A549 (cell line): ENCODE measurements at regions not wholly inside any gene's neighbourhood (a gene's known extent, or its start where the extent isn't known, plus 50 kb on each side); places are given as distances from the start of the nearest gene placed in this dataset.

Experiments
- ATAC-seq, 2 experiments: fragments of 200-7000 bp in 1 of 2; fragments of >200 bp in 1 of 2; cut with Nextera tagmentation in 1 of 2; cut with Tn5 transposase in 1 of 2; 3 replicates each; pipeline versions ENCODE4 v1.8.0 to v1.9.1; 2018 to 2020; ENCODE audit warnings: mild to moderate bottlenecking in 1 of 2, moderate library complexity in 1 of 2
- CTCF ChIA-PET: fragments of 300-600 bp; sonication (Branson Sonifier 250); formaldehyde crosslinking; extraction: SDS; loops from one replicate; lab custom pipeline; 2021; ENCODE audit warnings: antibody characterized with exemption, inconsistent platforms; lab: Yijun Ruan, JAX
- POLR2A ChIA-PET: fragments of 350-600 bp; formaldehyde crosslinking; extraction: SDS; loops from one replicate; lab custom pipeline; 2021; ENCODE audit warnings: antibody characterized with exemption, inconsistent platforms; lab: Yijun Ruan, JAX
- DNase-seq, 2 experiments: peaks; one replicate each; pipeline versions ENCODE4 v3.0.0 to v3.0.0-alpha.2; 2011 to 2016; ENCODE audit warnings: low read depth in 1 of 2, low spot score in 1 of 2
- FAIRE-seq: peaks from 2 replicates; lab custom pipeline; 2011; peaks lifted over from hg19 to GRCh38; lab: Jason Lieb, UNC
- H3K27ac ChIP-seq, 2 experiments: fragments of >200 bp; sonication (Bioruptor Twin); formaldehyde crosslinking; 3 replicates each; pipeline ENCODE4 v1.5.1; 2016 to 2017
- H3K4me1 ChIP-seq: fragments of >200 bp; sonication (Bioruptor Twin); formaldehyde crosslinking; 3 replicates; pipeline ENCODE4 v1.6.1; 2016
- H3K4me2 ChIP-seq: fragments of >200 bp; sonication (Bioruptor Twin); formaldehyde crosslinking; 3 replicates; pipeline ENCODE4 v1.6.1; 2016
- H3K4me3 ChIP-seq: fragments of >200 bp; sonication (Bioruptor Twin); formaldehyde crosslinking; 3 replicates; pipeline ENCODE4 v1.5.1; 2016
- H3K9me3 ChIP-seq: fragments of >200 bp; sonication (Bioruptor Twin); formaldehyde crosslinking; 3 replicates; pipeline ENCODE4 v1.6.1; 2016
- ATOH8 ChIP-seq: fragments of 250-450 bp; sonication (Bioruptor Pico); IDR thresholded peaks from 2 replicates; pipeline ENCODE4 v1.5.0; 2020; ENCODE audit warnings: low read depth, mild to moderate bottlenecking, moderate library complexity
- CEBPB ChIP-seq, 2 experiments: fragments of >200 bp in 1 of 2; sonication (Bioruptor Twin) in 1 of 2; formaldehyde crosslinking in 1 of 2; IDR thresholded peaks; 2 replicates each; pipeline ENCODE4 v1.6.1; 2012 to 2016
- CHD2 ChIP-seq: fragments of 150-350 bp; IDR thresholded peaks from 2 replicates; pipeline ENCODE4 v1.6.1; 2014; ENCODE audit warnings: low read length; ENCODE audit not compliant: partially characterized antibody
- EHF ChIP-seq: fragments of 250-450 bp; sonication (Bioruptor Pico); IDR thresholded peaks from 2 replicates; pipeline ENCODE4 v1.5.0; 2020; ENCODE audit warnings: mild to moderate bottlenecking
- EHMT2 ChIP-seq: fragments of 200-600 bp; sonication (generic); IDR thresholded peaks from 2 replicates; pipeline ENCODE4 v1.6.1; 2016; ENCODE audit warnings: antibody characterized with exemption, low read depth, mild to moderate bottlenecking, moderate library complexity
- ELK1 ChIP-seq: fragments of 150-350 bp; IDR thresholded peaks from 2 replicates; pipeline ENCODE4 v1.6.1; 2014; ENCODE audit warnings: low read depth, mild to moderate bottlenecking, low read length
- ESRRA ChIP-seq: fragments of 150-350 bp; IDR thresholded peaks from 2 replicates; pipeline ENCODE4 v1.6.1; 2014; ENCODE audit warnings: mild to moderate bottlenecking, low read length, borderline replicate concordance
- FOSB ChIP-seq: fragments of 250-450 bp; sonication (Bioruptor Pico); IDR thresholded peaks from 2 replicates; pipeline ENCODE4 v1.5.0; 2020; ENCODE audit warnings: mild to moderate bottlenecking, moderate library complexity
- GATA3 ChIP-seq: IDR thresholded peaks from 2 replicates; pipeline ENCODE4 v1.6.1; 2012; ENCODE audit warnings: borderline replicate concordance
- HDAC2 ChIP-seq: fragments of 200-600 bp; sonication (generic); IDR thresholded peaks from 2 replicates; pipeline ENCODE4 v1.6.1; 2016
- HEYL ChIP-seq: fragments of 250-450 bp; sonication (Bioruptor Pico); IDR thresholded peaks from 2 replicates; pipeline ENCODE4 v1.8.0; 2021; ENCODE audit warnings: mild to moderate bottlenecking, moderate library complexity
- JUNB ChIP-seq: fragments of >200 bp; sonication (Bioruptor Twin); formaldehyde crosslinking; IDR thresholded peaks from 2 replicates; pipeline ENCODE4 v1.6.1; 2016
- MAX ChIP-seq: IDR thresholded peaks from 2 replicates; pipeline ENCODE4 v1.6.1; 2012
- MAZ ChIP-seq: fragments of 150-350 bp; IDR thresholded peaks from 2 replicates; pipeline ENCODE4 v1.6.1; 2014; ENCODE audit warnings: antibody characterized with exemption, low read depth, low read length, borderline replicate concordance
- MYC ChIP-seq: IDR thresholded peaks from 2 replicates; pipeline ENCODE4 v1.6.1; 2012; ENCODE audit warnings: mild to moderate bottlenecking, inconsistent platforms, low read length, improper control_type of control experiment, borderline replicate concordance
- NPAS2 ChIP-seq: fragments of 250-450 bp; sonication (Bioruptor Pico); IDR thresholded peaks from 2 replicates; pipeline ENCODE4 v1.8.0; 2022; ENCODE audit warnings: mild to moderate bottlenecking, moderate library complexity, borderline replicate concordance
- NR3C1 ChIP-seq: fragments of >200 bp; sonication (Bioruptor Twin); formaldehyde crosslinking; IDR thresholded peaks from 3 replicates; pipeline ENCODE4 v1.6.1; 2017
- PBX3 ChIP-seq: IDR thresholded peaks from 2 replicates; pipeline ENCODE4 v1.6.1; 2012
- POLR2A ChIP-seq: IDR thresholded peaks from 2 replicates; pipeline ENCODE4 v1.6.1; 2012; ENCODE audit warnings: mild to moderate bottlenecking, low read length
- POLR2AphosphoS2 ChIP-seq: conservative IDR thresholded peaks from 2 replicates; pipeline ENCODE4 v1.6.1; 2012; ENCODE audit warnings: low read length, improper control_type of control experiment, inconsistent platforms
- RARB ChIP-seq: fragments of 250-450 bp; sonication (Bioruptor Pico); IDR thresholded peaks from 2 replicates; pipeline ENCODE4 v1.8.0; 2021; ENCODE audit warnings: mild to moderate bottlenecking, moderate library complexity
- RCOR1 ChIP-seq: fragments of 150-350 bp; IDR thresholded peaks from 2 replicates; pipeline ENCODE4 v1.6.1; 2014; ENCODE audit warnings: antibody characterized with exemption, low read length, low read depth
- RFX5 ChIP-seq: fragments of 450-650 bp; IDR thresholded peaks from 2 replicates; pipeline ENCODE4 v1.7.1; 2014; ENCODE audit warnings: antibody characterized with exemption, mild to moderate bottlenecking, moderate library complexity
- SMC3 ChIP-seq: fragments of >200 bp; sonication (Bioruptor Twin); formaldehyde crosslinking; IDR thresholded peaks from 3 replicates; pipeline ENCODE4 v1.6.1; 2018; ENCODE audit warnings: inconsistent platforms
- ZNF302 ChIP-seq: fragments of 250-450 bp; sonication (Bioruptor Pico); IDR thresholded peaks from 2 replicates; pipeline ENCODE4 v1.9.0; 2021; ENCODE audit warnings: inconsistent platforms, mild to moderate bottlenecking, moderate library complexity
- ZSCAN20 ChIP-seq: fragments of 250-450 bp; sonication (Bioruptor Pico); IDR thresholded peaks from 2 replicates; pipeline ENCODE4 v1.8.0; 2022; ENCODE audit warnings: mild to moderate bottlenecking, moderate library complexity
- WGBS: methylation state at CpG from one replicate; pipeline ENCODE4 v1.1.6; 2017; ENCODE audit errors: missing lambda C conversion rate; 5-methylcytosine and 5-hydroxymethylcytosine counted together

GRCh38 chr13:111610879-111611278 is 290.4 kb downstream of the TEX29 start:
- no peak for DNase-seq
- ChIA-PET POLR2A (no interaction called here), CTCF (no interaction called here)
- H3K4me3 ChIP-seq = no peak overlapping the region
- WGBS = 11% methylated on average over 6 of the region's 6 CpGs
- no peaks in the 10 kb centered on the region for H3K9me3 ChIP-seq
- H3K4me1 ChIP-seq = no peaks in the 10 kb centered on the region
- no peak for FAIRE-seq
- TF ChIP-seq POLR2A = no peak
- no peak for TF ChIP-seq POLR2AphosphoS2
- no peak for TF ChIP-seq CEBPB (IDR thresholded peaks at IDR 0.05)
- TF ChIP-seq ZSCAN20 = no peak
- no peak for TF ChIP-seq SMC3
- TF ChIP-seq RARB = no peak
- no peak for TF ChIP-seq MAX
- TF ChIP-seq RFX5 = no peak
- TF ChIP-seq EHMT2 = no peak
- TF ChIP-seq MAZ = no peak
- TF ChIP-seq PBX3 = no peak
- TF ChIP-seq MYC = no peak
- TF ChIP-seq EHF (CRISPR knock-in tag) = no peak
- no peak for TF ChIP-seq ESRRA
- no peak for TF ChIP-seq HDAC2
- TF ChIP-seq, all 56 proteins: peak for 0
- no peak overlapping the region for H3K27ac ChIP-seq
- ATAC-seq = no peak
- no peak overlapping the region for H3K4me2 ChIP-seq

- FAIRE-seq (no peak), DNase-seq (no peak), ATAC-seq (no peak)
- no peaks in the 10 kb centered on the region for H3K9me3 ChIP-seq
- POLR2A ChIA-PET = no interaction called here
- TF ChIP-seq NR3C1 = no peak
- no peak for TF ChIP-seq HEYL (CRISPR knock-in tag)
- TF ChIP-seq CEBPB (IDR thresholded peaks at IDR 0.05) = no peak
- no peak for TF ChIP-seq JUNB
- TF ChIP-seq ZNF302 (CRISPR knock-in tag) = no peak
- TF ChIP-seq ESRRA = no peak
- TF ChIP-seq PBX3 = no peak
- TF ChIP-seq FOSB (CRISPR knock-in tag) = no peak
- no peak for TF ChIP-seq NPAS2 (CRISPR knock-in tag)
- TF ChIP-seq RCOR1 = no peak
- no peak for TF ChIP-seq ELK1
- no peak for TF ChIP-seq CHD2
- TF ChIP-seq RFX5 = no peak
- no peak for TF ChIP-seq GATA3
- TF ChIP-seq MAX = no peak
- TF ChIP-seq EHF (CRISPR knock-in tag) = no peak
- TF ChIP-seq ATOH8 (CRISPR knock-in tag) = no peak
- TF ChIP-seq HDAC2 = no peak
- no peak for TF ChIP-seq MAZ
- CTCF ChIA-PET = no interaction called here
- WGBS = 4% methylated on average over 6 of the region's 6 CpGs
- no peak overlapping the region for H3K4me2 ChIP-seq
- no peaks in the 10 kb centered on the region for H3K4me1 ChIP-seq
- no peak overlapping the region for H3K4me3 ChIP-seq
- H3K27ac ChIP-seq = no peak overlapping the region
Measured at GRCh38 chr13:111611651-111612050, 291.2 kb downstream of the TEX29 start.
